HCT116 (cell line): ENCODE measurements at regions not wholly inside any gene's neighbourhood (a gene's known extent, or its start where the extent isn't known, plus 50 kb on each side); places are given as distances from the start of the nearest gene placed in this dataset.

Source experiments
- ATAC-seq: fragments of 200-7000 bp; cut with Tn5 transposase; 2 replicates; pipeline ENCODE4 v1.9.1; 2020; ENCODE audit warnings: mild to moderate bottlenecking, moderate library complexity
- BruUV-seq: library from RNA; stranded (reverse); fragments of 400-500 nt; replicated peaks from 2 replicates; lab custom pipeline; 2021; lab: Mats Ljungman, UMichigan
- CTCF ChIA-PET: fragments of 300-600 bp; sonication (Branson Sonifier 250); formaldehyde crosslinking; loops from one replicate; lab custom pipeline; 2021; ENCODE audit warnings: antibody characterized with exemption; lab: Charles Lee
- POLR2A ChIA-PET: fragments of 300-600, 350-600 bp; sonication (Branson Sonifier 250); formaldehyde crosslinking; loops from one replicate; lab custom pipeline; 2021; ENCODE audit warnings: antibody characterized with exemption; lab: Charles Lee
- RAD21 ChIA-PET, 2 experiments: fragments of 300-600 bp; sonication (Branson Sonifier 250); formaldehyde crosslinking; loops; one replicate each; lab custom pipeline; 2023; ENCODE audit warnings: low total read pairs in 2 of 2; ENCODE audit not compliant: uncharacterized antibody in 2 of 2, unreplicated experiment in 2 of 2, low non-redundant PET in 1 of 2; lab: Charles Lee
- DNase-seq: peaks from one replicate; pipeline ENCODE4 v3.0.0-alpha.2; 2010; ENCODE audit warnings: low read depth, low spot score
- H2AFZ ChIP-seq: fragments of 200-600 bp; shearing (Covaris generic), sonication (generic); 2 replicates; pipeline ENCODE4 v1.6.1; 2017; ENCODE audit warnings: low read depth, mixed run types, mixed read lengths, antibody characterized with exemption, low read length; ENCODE audit not compliant: poor library complexity, severe bottlenecking
- H3K27ac ChIP-seq: 2 replicates; pipeline ENCODE4 v1.5.1; 2012; ENCODE audit warnings: low read depth, low read length
- H3K27me3 ChIP-seq: fragments of 200-600 bp; sonication (generic); 2 replicates; pipeline ENCODE4 v1.6.1; 2016; ENCODE audit warnings: mixed run types, low read length, mixed read lengths; ENCODE audit not compliant: insufficient read depth
- H3K36me3 ChIP-seq, 2 experiments: fragments of 200-500 bp in 1 of 2; fragments of 200-600 bp in 1 of 2; sonication (Bioruptor generic) in 1 of 2; sonication (generic) in 1 of 2; 2 replicates each; pipeline versions ENCODE4 v1.5.1 to v1.6.1; 2014 to 2016; ENCODE audit warnings: low read length in 2 of 2, inconsistent platforms in 1 of 2, mixed read lengths in 1 of 2, mixed run types in 1 of 2; ENCODE audit not compliant: insufficient read depth in 2 of 2, control insufficient read depth in 1 of 2
- H3K4me1 ChIP-seq, 2 experiments: fragments of 200-600 bp in 1 of 2; sonication (generic) in 1 of 2; 2 replicates each; pipeline versions ENCODE4 v1.5.1 to v1.6.1; 2012 to 2017; ENCODE audit warnings: low read length in 2 of 2, inconsistent platforms in 1 of 2, mild to moderate bottlenecking in 1 of 2, mixed read lengths in 1 of 2, mixed run types in 1 of 2, moderate library complexity in 1 of 2; ENCODE audit not compliant: insufficient read depth in 2 of 2, control insufficient read depth in 1 of 2
- H3K4me2 ChIP-seq: fragments of 200-600 bp; sonication (generic); 2 replicates; pipeline ENCODE4 v1.6.1; 2017; ENCODE audit warnings: mixed run types, low read length, mixed read lengths
- H3K4me3 ChIP-seq, 2 experiments: fragments of 200-600 bp in 1 of 2; sonication (generic) in 1 of 2; replicated peaks in 1 of 2; 2 replicates each; pipeline ENCODE4 v1.5.1; 2011 to 2016; ENCODE audit warnings: low read length in 2 of 2, control low read depth in 1 of 2, low read depth in 1 of 2, mild to moderate bottlenecking in 1 of 2, mixed read lengths in 1 of 2, mixed run types in 1 of 2
- H3K79me2 ChIP-seq: fragments of 200-600 bp; sonication (generic); 2 replicates; pipeline ENCODE4 v1.6.1; 2017; ENCODE audit warnings: mild to moderate bottlenecking, mixed run types, low read length, moderate library complexity, mixed read lengths; ENCODE audit not compliant: insufficient read depth
- H3K9ac ChIP-seq: fragments of 200-600 bp; sonication (generic); 2 replicates; pipeline ENCODE4 v1.6.1; 2016; ENCODE audit warnings: low read length, mixed read lengths
- H3K9me2 ChIP-seq: fragments of 200-600 bp; sonication (generic), shearing (Covaris generic); 2 replicates; pipeline ENCODE4 v1.6.1; 2017; ENCODE audit warnings: mixed run types, mild to moderate bottlenecking, moderate library complexity; ENCODE audit not compliant: insufficient read depth
- H3K9me3 ChIP-seq, 2 experiments: fragments of 200-500 bp in 1 of 2; fragments of 200-600 bp in 1 of 2; sonication (Bioruptor generic) in 1 of 2; sonication (generic) in 1 of 2; 2 replicates each; pipeline ENCODE4 v1.6.1; 2014 to 2017; ENCODE audit warnings: low read length in 2 of 2, mixed read lengths in 2 of 2, inconsistent platforms in 1 of 2, low read depth in 1 of 2, mild to moderate bottlenecking in 1 of 2, mixed run types in 1 of 2, moderate library complexity in 1 of 2; ENCODE audit not compliant: control insufficient read depth in 1 of 2, insufficient read depth in 1 of 2
- H4K20me1 ChIP-seq: fragments of 200-600 bp; sonication (generic), shearing (Covaris generic); 2 replicates; pipeline ENCODE4 v1.6.1; 2017; ENCODE audit warnings: mixed run types, mild to moderate bottlenecking, moderate library complexity; ENCODE audit not compliant: insufficient read depth
- ATF3 ChIP-seq: IDR thresholded peaks from 2 replicates; pipeline ENCODE4 v1.6.1; 2012
- CBX3 ChIP-seq: IDR thresholded peaks from 2 replicates; pipeline ENCODE4 v1.6.1; 2012; ENCODE audit warnings: low read depth
- CEBPB ChIP-seq: IDR thresholded peaks from 2 replicates; pipeline ENCODE4 v1.6.1; 2012; ENCODE audit warnings: low read depth
- EGR1 ChIP-seq: IDR thresholded peaks from 2 replicates; pipeline ENCODE4 v1.6.1; 2012; ENCODE audit warnings: low read depth
- EZH2phosphoT487 ChIP-seq: fragments of 200-600 bp; IDR thresholded peaks from 2 replicates; pipeline ENCODE4 v1.6.1; 2018; ENCODE audit warnings: antibody characterized with exemption, borderline replicate concordance
- FOSL1 ChIP-seq: IDR thresholded peaks from 2 replicates; pipeline ENCODE4 v1.6.1; 2012; ENCODE audit warnings: low read depth
- MAX ChIP-seq: IDR thresholded peaks from 2 replicates; pipeline ENCODE4 v1.6.1; 2012
- POLR2A ChIP-seq: IDR thresholded peaks from 2 replicates; pipeline ENCODE4 v1.7.0; 2011; ENCODE audit warnings: borderline replicate concordance; ENCODE audit not compliant: insufficient read depth, insufficient read length; ENCODE audit errors: extremely low read depth
- SIN3A ChIP-seq: IDR thresholded peaks from 2 replicates; pipeline ENCODE4 v1.6.1; 2012; ENCODE audit warnings: low read depth
- SRF ChIP-seq: IDR thresholded peaks from 2 replicates; pipeline ENCODE4 v1.6.1; 2012; ENCODE audit warnings: low read depth
- TCF7L2 ChIP-seq: IDR thresholded peaks from 2 replicates; pipeline ENCODE4 v1.7.0; 2011; ENCODE audit warnings: borderline replicate concordance, inconsistent platforms; ENCODE audit not compliant: insufficient read depth, insufficient read length; ENCODE audit errors: extremely low read depth
- YY1 ChIP-seq: IDR thresholded peaks from 2 replicates; pipeline ENCODE4 v1.6.1; 2011; ENCODE audit warnings: low read length, low read depth, moderate library complexity, mild to moderate bottlenecking; ENCODE audit not compliant: insufficient replicate concordance; ENCODE audit errors: extremely low read depth
- ZNF274 ChIP-seq: fragments of 200-500 bp; sonication (Bioruptor generic); IDR thresholded peaks from 2 replicates; pipeline ENCODE4 v1.6.1; 2014; ENCODE audit warnings: mild to moderate bottlenecking, low read depth, low read length, inconsistent platforms
- intact Hi-C: fragments of 100-400 bp; cut with micrococcal nuclease; formaldehyde crosslinking; loops from 2 replicates; pipeline ENCODE4 v1.10.0; 2022
- TF ChIP-seq, protein P1 (sequence below), 3 experiments: fragments of 200-600 bp in 1 of 3; sonication (generic) in 1 of 3; IDR thresholded peaks in 2 of 3; conservative IDR thresholded peaks in 1 of 3; 2 replicates each; pipeline ENCODE4 v1.5.1; 2012 to 2017; ENCODE audit warnings: low read depth in 2 of 3, low read length in 2 of 3, antibody characterized with exemption in 1 of 3, borderline replicate concordance in 1 of 3, control low read depth in 1 of 3, mild to moderate bottlenecking in 1 of 3, mixed read lengths in 1 of 3, mixed run types in 1 of 3, moderate library complexity in 1 of 3; ENCODE audit not compliant: insufficient read depth in 1 of 3
- TF ChIP-seq, protein P2 (sequence below): IDR thresholded peaks from 2 replicates; pipeline ENCODE4 v1.6.1; 2012; ENCODE audit warnings: low read depth

- Histone ChIP-seq H2AFZ (no peak overlapping the region), H3K9me2 (no peaks in the 10 kb centered on the region), H3K36me3 (no peaks in the 10 kb centered on the region), H4K20me1 (no peaks in the 10 kb centered on the region), H3K9me3 (no peaks in the 10 kb centered on the region), H3K27me3 (no peaks in the 10 kb centered on the region), H3K79me2 (no peaks in the 10 kb centered on the region), H3K4me2 (no peak overlapping the region), H3K9ac (no peak overlapping the region), H3K4me3 (no peak overlapping the region), H3K4me1 (no peaks in the 10 kb centered on the region), H3K27ac (no peak overlapping the region)
- DNase-seq (no peak), ATAC-seq (no peak)
- POLR2A ChIA-PET: no interaction called here
- intact Hi-C loops: no loop called here
- RAD21 ChIA-PET: no interaction called here
- no TSS peak for BruUV-seq
- CTCF ChIA-PET: no interaction called here
- TF ChIP-seq MAX: no peak
- TF ChIP-seq CBX3: no peak
- no peak for TF ChIP-seq YY1
- TF ChIP-seq FOSL1: no peak
- TF ChIP-seq, protein P1, sequence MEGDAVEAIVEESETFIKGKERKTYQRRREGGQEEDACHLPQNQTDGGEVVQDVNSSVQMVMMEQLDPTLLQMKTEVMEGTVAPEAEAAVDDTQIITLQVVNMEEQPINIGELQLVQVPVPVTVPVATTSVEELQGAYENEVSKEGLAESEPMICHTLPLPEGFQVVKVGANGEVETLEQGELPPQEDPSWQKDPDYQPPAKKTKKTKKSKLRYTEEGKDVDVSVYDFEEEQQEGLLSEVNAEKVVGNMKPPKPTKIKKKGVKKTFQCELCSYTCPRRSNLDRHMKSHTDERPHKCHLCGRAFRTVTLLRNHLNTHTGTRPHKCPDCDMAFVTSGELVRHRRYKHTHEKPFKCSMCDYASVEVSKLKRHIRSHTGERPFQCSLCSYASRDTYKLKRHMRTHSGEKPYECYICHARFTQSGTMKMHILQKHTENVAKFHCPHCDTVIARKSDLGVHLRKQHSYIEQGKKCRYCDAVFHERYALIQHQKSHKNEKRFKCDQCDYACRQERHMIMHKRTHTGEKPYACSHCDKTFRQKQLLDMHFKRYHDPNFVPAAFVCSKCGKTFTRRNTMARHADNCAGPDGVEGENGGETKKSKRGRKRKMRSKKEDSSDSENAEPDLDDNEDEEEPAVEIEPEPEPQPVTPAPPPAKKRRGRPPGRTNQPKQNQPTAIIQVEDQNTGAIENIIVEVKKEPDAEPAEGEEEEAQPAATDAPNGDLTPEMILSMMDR (IDR thresholded peaks at IDR 0.05 in 2 of 3, conservative IDR thresholded peaks at IDR 0.05 in 1 of 3; ENCODE audit: borderline replicate concordance in 1 of 3, insufficient read depth in 1 of 3, low read depth in 2 of 3, low read length in 2 of 3): no peak
- TF ChIP-seq, protein P2, sequence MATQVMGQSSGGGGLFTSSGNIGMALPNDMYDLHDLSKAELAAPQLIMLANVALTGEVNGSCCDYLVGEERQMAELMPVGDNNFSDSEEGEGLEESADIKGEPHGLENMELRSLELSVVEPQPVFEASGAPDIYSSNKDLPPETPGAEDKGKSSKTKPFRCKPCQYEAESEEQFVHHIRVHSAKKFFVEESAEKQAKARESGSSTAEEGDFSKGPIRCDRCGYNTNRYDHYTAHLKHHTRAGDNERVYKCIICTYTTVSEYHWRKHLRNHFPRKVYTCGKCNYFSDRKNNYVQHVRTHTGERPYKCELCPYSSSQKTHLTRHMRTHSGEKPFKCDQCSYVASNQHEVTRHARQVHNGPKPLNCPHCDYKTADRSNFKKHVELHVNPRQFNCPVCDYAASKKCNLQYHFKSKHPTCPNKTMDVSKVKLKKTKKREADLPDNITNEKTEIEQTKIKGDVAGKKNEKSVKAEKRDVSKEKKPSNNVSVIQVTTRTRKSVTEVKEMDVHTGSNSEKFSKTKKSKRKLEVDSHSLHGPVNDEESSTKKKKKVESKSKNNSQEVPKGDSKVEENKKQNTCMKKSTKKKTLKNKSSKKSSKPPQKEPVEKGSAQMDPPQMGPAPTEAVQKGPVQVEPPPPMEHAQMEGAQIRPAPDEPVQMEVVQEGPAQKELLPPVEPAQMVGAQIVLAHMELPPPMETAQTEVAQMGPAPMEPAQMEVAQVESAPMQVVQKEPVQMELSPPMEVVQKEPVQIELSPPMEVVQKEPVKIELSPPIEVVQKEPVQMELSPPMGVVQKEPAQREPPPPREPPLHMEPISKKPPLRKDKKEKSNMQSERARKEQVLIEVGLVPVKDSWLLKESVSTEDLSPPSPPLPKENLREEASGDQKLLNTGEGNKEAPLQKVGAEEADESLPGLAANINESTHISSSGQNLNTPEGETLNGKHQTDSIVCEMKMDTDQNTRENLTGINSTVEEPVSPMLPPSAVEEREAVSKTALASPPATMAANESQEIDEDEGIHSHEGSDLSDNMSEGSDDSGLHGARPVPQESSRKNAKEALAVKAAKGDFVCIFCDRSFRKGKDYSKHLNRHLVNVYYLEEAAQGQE: no peak
- no peak for TF ChIP-seq SRF
- no peak for TF ChIP-seq SIN3A
- TF ChIP-seq ATF3: no peak
- TF ChIP-seq EGR1: no peak
- no peak for TF ChIP-seq ZNF274
- TF ChIP-seq POLR2A: no peak
- TF ChIP-seq CEBPB: no peak
- TF ChIP-seq TCF7L2: no peak
- TF ChIP-seq EZH2phosphoT487: no peak
Observed at GRCh38 chr1:187641907-187642306, 813.2 kb downstream of the PLA2G4A start.
